HepG2 (cell line): ENCODE measurements at regions not wholly inside any gene's neighbourhood (a gene's known extent, or its start where the extent isn't known, plus 50 kb on each side); places are given as distances from the start of the nearest gene placed in this dataset.

ENCODE experiments used
- FOSL1 ChIP-seq: sonication (generic); formaldehyde crosslinking; IDR thresholded peaks from 2 replicates; pipeline ENCODE4 v1.9.0; 2021; ENCODE audit warnings: missing genetic modification reagents, borderline replicate concordance
- HDAC2 ChIP-seq: sonication (generic); formaldehyde crosslinking; IDR thresholded peaks from 2 replicates; pipeline ENCODE4 v1.4.0; 2020; ENCODE audit warnings: missing genetic modification reagents
- PATZ1 ChIP-seq: sonication (generic); formaldehyde crosslinking; IDR thresholded peaks from 2 replicates; pipeline ENCODE4 v1.4.0; 2020; ENCODE audit warnings: missing genetic modification reagents
- ZNF142 ChIP-seq: sonication (generic); formaldehyde crosslinking; IDR thresholded peaks from 2 replicates; pipeline ENCODE4 v1.4.0; 2020; ENCODE audit warnings: missing genetic modification reagents
- ZNF331 ChIP-seq: sonication (generic); formaldehyde crosslinking; IDR thresholded peaks from 2 replicates; pipeline ENCODE4 v1.4.0; 2020; ENCODE audit warnings: missing genetic modification reagents

- TF ChIP-seq PATZ1 (CRISPR knock-in tag), result no peak
- TF ChIP-seq ZNF331 (CRISPR knock-in tag), result no peak
- no peak for TF ChIP-seq ZNF142
- TF ChIP-seq FOSL1 (CRISPR knock-in tag), result no peak
- TF ChIP-seq HDAC2 (CRISPR knock-in tag), result no peak
Measured at GRCh38 chr10:45227456-45227855, 88.0 kb downstream of the OR13A1 start.
